ENCODE measurements at regions not wholly inside any gene's neighbourhood (a gene's known extent, or its start where the extent isn't known, plus 50 kb on each side); places are given as distances from the start of the nearest gene placed in this dataset.

- no peak for FAIRE-seq
- H3K4me1 ChIP-seq (replicated peaks in 1 of 2; ENCODE audit: control insufficient read depth in 2 of 2, insufficient read depth in 2 of 2, low read length in 2 of 2) = no peaks in the 10 kb centered on the region
- H3K4me2 ChIP-seq (ENCODE audit: insufficient read depth, low read length) = no peak overlapping the region
- H3K36me3 ChIP-seq (ENCODE audit: control insufficient read depth, insufficient read depth, low read length) = no peaks in the 10 kb centered on the region
- H3K9ac ChIP-seq (ENCODE audit: insufficient read depth in 1 of 2, low read depth in 2 of 2, low read length in 2 of 2) = no peak overlapping the region
- POLR2A ChIA-PET = no interaction called here
- H3K4me3 ChIP-seq = no peak overlapping the region
- DNase-seq (ENCODE audit: extremely low read depth in 1 of 4, low spot score in 3 of 4) = no peak
- ATAC-seq = no peak
- H3K9me1 ChIP-seq (ENCODE audit: control insufficient read depth, insufficient read depth, low read length) = no peaks in the 10 kb centered on the region
- no peak overlapping the region for H2AFZ ChIP-seq (ENCODE audit: low read depth, low read length)
- no peaks in the 10 kb centered on the region for H4K20me1 ChIP-seq (replicated peaks; ENCODE audit: control insufficient read depth, insufficient read depth, low read length)
- 0% methylated on average over 7 of the region's 7 CpGs for WGBS (ENCODE audit: insufficient coverage, low coverage, missing lambda C conversion rate)
- no TSS peak for BruUV-seq (replicated peaks)
- intact Hi-C loops (cut with micrococcal nuclease) (no loop called here), in situ Hi-C loops (cut with MboI) (no loop called here)
- no peaks in the 10 kb centered on the region for H3K27me3 ChIP-seq (ENCODE audit: control insufficient read depth in 2 of 2, insufficient read depth in 2 of 2, low read length in 2 of 2)
- H3K27ac ChIP-seq (ENCODE audit: extremely low read depth, low read depth, low read length) = no peak overlapping the region
- CTCF ChIA-PET (ENCODE audit: low intra/inter-chr PET ratio) = no interaction called here
- no peak for TF ChIP-seq FOXM1 (IDR thresholded peaks at IDR 0.05; ENCODE audit: low read depth)
- TF ChIP-seq FOXM1 (CRISPR knock-in tag; IDR thresholded peaks at IDR 0.05; ENCODE audit: low read depth) = no peak
- no peak for TF ChIP-seq ARID1B (IDR thresholded peaks at IDR 0.05)
- TF ChIP-seq ZNF263 (CRISPR knock-in tag; IDR thresholded peaks at IDR 0.05; ENCODE audit: borderline replicate concordance) = no peak
- no peak for TF ChIP-seq MECOM (CRISPR knock-in tag; IDR thresholded peaks at IDR 0.05)
- TF ChIP-seq ESRRA (IDR thresholded peaks at IDR 0.05; ENCODE audit: borderline replicate concordance, low read depth) = no peak
- TF ChIP-seq MITF (IDR thresholded peaks at IDR 0.05) = no peak
- no peak for TF ChIP-seq TCF3 (CRISPR knock-in tag; IDR thresholded peaks at IDR 0.05)
- no peak for TF ChIP-seq MAFG (tag; conservative IDR thresholded peaks at IDR 0.05)
- no peak for TF ChIP-seq NCOA2 (IDR thresholded peaks at IDR 0.05; ENCODE audit: partially characterized antibody in 2 of 2)
- no peak for TF ChIP-seq FOXA1 (IDR thresholded peaks at IDR 0.05; ENCODE audit: borderline replicate concordance)
- TF ChIP-seq ZNF592 (IDR thresholded peaks at IDR 0.05) = no peak
- TF ChIP-seq CXXC5 (CRISPR knock-in tag; IDR thresholded peaks at IDR 0.05) = no peak
- TF ChIP-seq ZZZ3 (IDR thresholded peaks at IDR 0.05) = no peak
- TF ChIP-seq RFX5 (IDR thresholded peaks at IDR 0.05; ENCODE audit: low read depth, low read length) = no peak
- TF ChIP-seq TCF15 (CRISPR knock-in tag; IDR thresholded peaks at IDR 0.05) = no peak
- TF ChIP-seq CBX1 (IDR thresholded peaks at IDR 0.05; ENCODE audit: low read depth) = no peak
- no peak for TF ChIP-seq VEZF1 (CRISPR knock-in tag; IDR thresholded peaks at IDR 0.05)
- TF ChIP-seq HLTF (IDR thresholded peaks at IDR 0.05) = no peak
- no peaks in the 10 kb centered on the region for H3K9me3 ChIP-seq (replicated peaks; ENCODE audit: control insufficient read depth, insufficient read depth, low read depth, low read length)
- no peaks in the 10 kb centered on the region for H3K79me2 ChIP-seq (ENCODE audit: control insufficient read depth, insufficient read depth, low read length)
Measured at GRCh38 chr15:53324061-53324460, 435.4 kb downstream of the WDR72 start.
